ENCODE measurements at regions not wholly inside any gene's neighbourhood (a gene's known extent, or its start where the extent isn't known, plus 50 kb on each side); places are given as distances from the start of the nearest gene placed in this dataset.
A peak's percentile ranks its signal among the peaks of the same experiment; 100 is the strongest.

- no peak for TF ChIP-seq HDGF (IDR thresholded peaks at IDR 0.05; ENCODE audit: borderline replicate concordance)
- TF ChIP-seq ARNT (IDR thresholded peaks at IDR 0.05) = no peak
- TF ChIP-seq PKNOX1 (IDR thresholded peaks at IDR 0.05) = no peak
- no peak for TF ChIP-seq SP1 (IDR thresholded peaks at IDR 0.05)
- TF ChIP-seq L3MBTL2 (conservative IDR thresholded peaks at IDR 0.05) = no peak
- no peak for TF ChIP-seq FOXK2 (IDR thresholded peaks at IDR 0.05)
- no peak for TF ChIP-seq SUZ12 (IDR thresholded peaks at IDR 0.05)
- TF ChIP-seq BHLHE40 (IDR thresholded peaks at IDR 0.05; ENCODE audit: borderline replicate concordance) = no peak
- no peak for TF ChIP-seq TARDBP (IDR thresholded peaks at IDR 0.05)
- no peak for TF ChIP-seq ZNF384 (IDR thresholded peaks at IDR 0.05)
- TF ChIP-seq FOXM1 (IDR thresholded peaks at IDR 0.05; ENCODE audit: borderline replicate concordance) = no peak
- TF ChIP-seq NFRKB (IDR thresholded peaks at IDR 0.05) = no peak
- ChIA-PET POLR2A (no interaction called here), CTCF (interaction anchor here (0.6 kb wide), 1 partner anchor 612 kb away, joined by 3 read pairs; no protein-coding TSS in a partner anchor)
- DNase-seq (ENCODE audit: extremely low spot score) = no peak
Observed at GRCh38 chr4:111699165-111699564, 446.1 kb upstream of the FAM241A start.

- ChIA-PET CTCF (no interaction called here), POLR2A (no interaction called here)
- no peak for DNase-seq (ENCODE audit: extremely low spot score)
- TF ChIP-seq L3MBTL2 (conservative IDR thresholded peaks at IDR 0.05) (no peak), SUZ12 (IDR thresholded peaks at IDR 0.05) (no peak), ARNT (IDR thresholded peaks at IDR 0.05) (no peak), CTBP1 (IDR thresholded peaks at IDR 0.05; ENCODE audit: borderline replicate concordance) (no peak), ELF4 (IDR thresholded peaks at IDR 0.05) (no peak), PKNOX1 (IDR thresholded peaks at IDR 0.05) (no peak), FOXK2 (IDR thresholded peaks at IDR 0.05) (no peak), FOXM1 (IDR thresholded peaks at IDR 0.05; ENCODE audit: borderline replicate concordance) (no peak), SP1 (IDR thresholded peaks at IDR 0.05) (no peak), LEF1 (IDR thresholded peaks at IDR 0.05; ENCODE audit: borderline replicate concordance) (no peak), NFRKB (IDR thresholded peaks at IDR 0.05) (no peak), HDGF (IDR thresholded peaks at IDR 0.05; ENCODE audit: borderline replicate concordance) (no peak)
Observed at GRCh38 chr4:111701102-111701501, 444.2 kb upstream of the FAM241A start.

GRCh38 chr4:111707491-111707890 lies 437.8 kb upstream of the FAM241A start:
- POLR2A ChIA-PET = no interaction called here
- no peak for DNase-seq (ENCODE audit: extremely low spot score)
- CTCF ChIA-PET = no interaction called here
- TF ChIP-seq ZNF384 (IDR thresholded peaks at IDR 0.05) = no peak
- no peak for TF ChIP-seq HDGF (IDR thresholded peaks at IDR 0.05; ENCODE audit: borderline replicate concordance)
- TF ChIP-seq SUZ12 (IDR thresholded peaks at IDR 0.05) = no peak

GRCh38 chr4:111712093-111712677 lies 433.1 kb upstream of the FAM241A start:
- ChIA-PET CTCF (no interaction called here), POLR2A (no interaction called here)

GRCh38 chr4:111713276-111713675 lies 432.0 kb upstream of the FAM241A start:
- no peak for DNase-seq (ENCODE audit: extremely low spot score)
- ChIA-PET POLR2A (no interaction called here), CTCF (no interaction called here)
- TF ChIP-seq LEF1 (IDR thresholded peaks at IDR 0.05; ENCODE audit: borderline replicate concordance) (no peak), L3MBTL2 (conservative IDR thresholded peaks at IDR 0.05) (no peak), FOXM1 (IDR thresholded peaks at IDR 0.05; ENCODE audit: borderline replicate concordance) (no peak), HDGF (IDR thresholded peaks at IDR 0.05; ENCODE audit: borderline replicate concordance) (no peak), SP1 (IDR thresholded peaks at IDR 0.05) (no peak), FOXK2 (IDR thresholded peaks at IDR 0.05) (no peak), ZNF384 (IDR thresholded peaks at IDR 0.05) (no peak), ELF4 (IDR thresholded peaks at IDR 0.05) (no peak), FOXA1 (IDR thresholded peaks at IDR 0.05) (no peak), SUZ12 (IDR thresholded peaks at IDR 0.05) (no peak), CTBP1 (IDR thresholded peaks at IDR 0.05; ENCODE audit: borderline replicate concordance) (no peak), PKNOX1 (IDR thresholded peaks at IDR 0.05) (no peak), NFRKB (IDR thresholded peaks at IDR 0.05) (no peak), TARDBP (IDR thresholded peaks at IDR 0.05) (no peak), ARNT (IDR thresholded peaks at IDR 0.05) (no peak), BHLHE40 (IDR thresholded peaks at IDR 0.05; ENCODE audit: borderline replicate concordance) (no peak)

More at GRCh38 chr4:111712093-111712677, 433.1 kb upstream of the FAM241A start:
- peak; percentile 32 for DNase-seq (ENCODE audit: extremely low spot score)
- TF ChIP-seq FOXM1 (IDR thresholded peaks at IDR 0.05; ENCODE audit: borderline replicate concordance) = no peak
- no peak for TF ChIP-seq BHLHE40 (IDR thresholded peaks at IDR 0.05; ENCODE audit: borderline replicate concordance)
- no peak for TF ChIP-seq ARNT (IDR thresholded peaks at IDR 0.05)
- TF ChIP-seq HDGF (IDR thresholded peaks at IDR 0.05; ENCODE audit: borderline replicate concordance) = no peak
- TF ChIP-seq ELF4 (IDR thresholded peaks at IDR 0.05) = no peak
- TF ChIP-seq L3MBTL2 (conservative IDR thresholded peaks at IDR 0.05) = peak; percentile 56; the same call in 1 of the 2 replicates
- peak; percentile 39; the same call in 1 of the 2 replicates for TF ChIP-seq LEF1 (IDR thresholded peaks at IDR 0.05; ENCODE audit: borderline replicate concordance)
- TF ChIP-seq CTBP1 (IDR thresholded peaks at IDR 0.05; ENCODE audit: borderline replicate concordance) = peak; percentile 92
- peak; percentile 96 for TF ChIP-seq PKNOX1 (IDR thresholded peaks at IDR 0.05)

- TF ChIP-seq SP1 (IDR thresholded peaks at IDR 0.05) = no peak
- TF ChIP-seq ZNF384 (IDR thresholded peaks at IDR 0.05) = no peak
- TF ChIP-seq FOXA1 (IDR thresholded peaks at IDR 0.05) = no peak
- no peak for TF ChIP-seq ARNT (IDR thresholded peaks at IDR 0.05)
- TF ChIP-seq L3MBTL2 (conservative IDR thresholded peaks at IDR 0.05) = no peak
- TF ChIP-seq HDGF (IDR thresholded peaks at IDR 0.05; ENCODE audit: borderline replicate concordance) = no peak
- no peak for TF ChIP-seq CTBP1 (IDR thresholded peaks at IDR 0.05; ENCODE audit: borderline replicate concordance)
- no peak for TF ChIP-seq PKNOX1 (IDR thresholded peaks at IDR 0.05)
- TF ChIP-seq BHLHE40 (IDR thresholded peaks at IDR 0.05; ENCODE audit: borderline replicate concordance) = no peak
- no peak for TF ChIP-seq SUZ12 (IDR thresholded peaks at IDR 0.05)
- TF ChIP-seq FOXM1 (IDR thresholded peaks at IDR 0.05; ENCODE audit: borderline replicate concordance) = no peak
- TF ChIP-seq ELF4 (IDR thresholded peaks at IDR 0.05) = no peak
- no peak for TF ChIP-seq FOXK2 (IDR thresholded peaks at IDR 0.05)
- TF ChIP-seq TARDBP (IDR thresholded peaks at IDR 0.05) = no peak
- TF ChIP-seq NFRKB (IDR thresholded peaks at IDR 0.05) = no peak
- ChIA-PET POLR2A (no interaction called here), CTCF (no interaction called here)
- DNase-seq (ENCODE audit: extremely low spot score) = no peak
Observed at GRCh38 chr4:111717921-111718320, 427.3 kb upstream of the FAM241A start.

Measured in HEK293T (cell line).